ENCODE measurements at regions not wholly inside any gene's neighbourhood (a gene's known extent, or its start where the extent isn't known, plus 50 kb on each side); places are given as distances from the start of the nearest gene placed in this dataset.

- TF ChIP-seq CTCF (IDR thresholded peaks at IDR 0.05; ENCODE audit: control extremely low read depth in 1 of 3, insufficient read depth in 1 of 3, low read depth in 1 of 3, low read length in 3 of 3) (no peak), CREB1 (IDR thresholded peaks at IDR 0.05) (no peak), HDAC6 (IDR thresholded peaks at IDR 0.05; ENCODE audit: low read depth, low read length) (no peak), SUZ12 (IDR thresholded peaks at IDR 0.05; ENCODE audit: low read length) (no peak), E2F6 (IDR thresholded peaks at IDR 0.05) (no peak), SP1 (IDR thresholded peaks at IDR 0.05; ENCODE audit: low read depth, low read length) (no peak), EGR1 (IDR thresholded peaks at IDR 0.05; ENCODE audit: borderline replicate concordance, low read depth, low read length) (no peak)
These were observed 398.4 kb upstream of the IRX2 start for GRCh38 chr5:3149899-3150298.
